IMR-90 (cell line): ENCODE measurements at regions not wholly inside any gene's neighbourhood (a gene's known extent, or its start where the extent isn't known, plus 50 kb on each side); places are given as distances from the start of the nearest gene placed in this dataset.
"Not testable (repeated sequence)": the region's sequence is repeated elsewhere in the genome, so short reads cannot be mapped to it uniquely, and the experiment has no call there.

Experiments used
- ATAC-seq: fragments of 200-7000 bp; cut with Tn5 transposase; 2 replicates; pipeline ENCODE4 v1.9.1; 2020; ENCODE audit warnings: low read depth, mild to moderate bottlenecking, moderate library complexity
- BruUV-seq: library from RNA; stranded (reverse); fragments of 400-500 nt; replicated peaks from 2 replicates; lab custom pipeline; 2021; lab: Mats Ljungman, UMichigan
- CTCF ChIA-PET: fragments of 300-600 bp; formaldehyde crosslinking; extraction: SDS; loops from one replicate; lab custom pipeline; 2021; ENCODE audit warnings: antibody characterized with exemption; lab: Yijun Ruan, JAX
- POLR2A ChIA-PET: fragments of 300-600 bp; sonication (Branson Sonifier 250); formaldehyde crosslinking; loops from one replicate; lab custom pipeline; 2022; ENCODE audit warnings: antibody characterized with exemption; ENCODE audit not compliant: unreplicated experiment; lab: Charles Lee
- DNase-seq: peaks from one replicate; pipeline ENCODE4 v3.0.0; 2013
- H2AFZ ChIP-seq: replicated peaks from 2 replicates; pipeline ENCODE3; 2013; ENCODE audit warnings: low read length, mild to moderate bottlenecking; ENCODE audit not compliant: poor library complexity
- H2AK5ac ChIP-seq: 2 replicates; pipeline ENCODE4 v1.6.1; 2013; ENCODE audit warnings: low read depth, low read length, inconsistent platforms
- H2AK9ac ChIP-seq: replicated peaks from 2 replicates; pipeline ENCODE3; 2013; ENCODE audit warnings: mild to moderate bottlenecking, low read depth, low read length, moderate library complexity; ENCODE audit not compliant: poor library complexity
- H2BK120ac ChIP-seq: 2 replicates; pipeline ENCODE4 v1.6.1; 2013; ENCODE audit warnings: low read depth, low read length, inconsistent platforms
- H2BK15ac ChIP-seq: 3 replicates; pipeline ENCODE4 v1.6.1; 2013; ENCODE audit warnings: low read depth, low read length, inconsistent platforms
- H2BK20ac ChIP-seq: 2 replicates; pipeline ENCODE4 v1.6.1; 2013; ENCODE audit warnings: low read depth, mild to moderate bottlenecking, inconsistent platforms, low read length, moderate library complexity
- H2BK5ac ChIP-seq: 2 replicates; pipeline ENCODE4 v1.6.1; 2013; ENCODE audit warnings: mild to moderate bottlenecking, low read depth, low read length, inconsistent platforms; ENCODE audit not compliant: poor library complexity, severe bottlenecking
- H3K14ac ChIP-seq: replicated peaks from 2 replicates; pipeline ENCODE4 v1.6.1; 2013; ENCODE audit warnings: low read depth, low read length, inconsistent platforms
- H3K18ac ChIP-seq: 2 replicates; pipeline ENCODE4 v1.6.1; 2013; ENCODE audit warnings: low read depth, low read length, control low read depth
- H3K23ac ChIP-seq: 2 replicates; pipeline ENCODE4 v1.6.1; 2013; ENCODE audit warnings: low read depth, low read length, inconsistent platforms
- H3K27ac ChIP-seq: 2 replicates; pipeline ENCODE4 v1.5.1; 2013; ENCODE audit warnings: mild to moderate bottlenecking, control low read depth, low read length; ENCODE audit not compliant: insufficient read depth
- H3K27me3 ChIP-seq: 2 replicates; pipeline ENCODE4 v1.6.1; 2013; ENCODE audit warnings: low read length; ENCODE audit not compliant: control insufficient read depth, insufficient read depth
- H3K36me3 ChIP-seq: 2 replicates; pipeline ENCODE4 v1.6.1; 2013; ENCODE audit warnings: low read length, mixed read lengths; ENCODE audit not compliant: control insufficient read depth, insufficient read depth
- H3K4ac ChIP-seq: 2 replicates; pipeline ENCODE4 v1.6.1; 2013; ENCODE audit warnings: low read depth, low read length, inconsistent platforms
- H3K4me1 ChIP-seq: 2 replicates; pipeline ENCODE4 v1.6.1; 2013; ENCODE audit warnings: low read length, mixed read lengths; ENCODE audit not compliant: control insufficient read depth, insufficient read depth
- H3K4me2 ChIP-seq: 2 replicates; pipeline ENCODE4 v1.6.1; 2013; ENCODE audit warnings: low read depth, mild to moderate bottlenecking, control low read depth, low read length, moderate library complexity
- H3K4me3 ChIP-seq: 2 replicates; pipeline ENCODE4 v1.5.1; 2013; ENCODE audit warnings: low read depth, mild to moderate bottlenecking, control low read depth, low read length, moderate library complexity; ENCODE audit not compliant: insufficient read depth
- H3K56ac ChIP-seq: 2 replicates; pipeline ENCODE4 v1.6.1; 2013; ENCODE audit warnings: low read length, inconsistent platforms; ENCODE audit not compliant: insufficient read depth; ENCODE audit errors: extremely low read depth
- H3K79me1 ChIP-seq, 2 experiments: 2 replicates each; pipeline ENCODE4 v1.6.1; 2013; ENCODE audit warnings: low read length in 2 of 2, inconsistent platforms in 1 of 2, low read depth in 1 of 2
- H3K9ac ChIP-seq: 2 replicates; pipeline ENCODE4 v1.6.1; 2013; ENCODE audit warnings: low read depth, low read length, control low read depth
- H3K9me1 ChIP-seq: 2 replicates; pipeline ENCODE4 v1.6.1; 2013; ENCODE audit warnings: low read length, inconsistent platforms; ENCODE audit not compliant: insufficient read depth
- H3K9me3 ChIP-seq: 2 replicates; pipeline ENCODE4 v1.6.1; 2013; ENCODE audit warnings: low read length; ENCODE audit not compliant: control insufficient read depth, insufficient read depth
- H4K20me1 ChIP-seq: 2 replicates; pipeline ENCODE4 v1.6.1; 2013; ENCODE audit warnings: low read length, inconsistent platforms; ENCODE audit not compliant: insufficient read depth
- H4K5ac ChIP-seq: 2 replicates; pipeline ENCODE4 v1.6.1; 2013; ENCODE audit warnings: mild to moderate bottlenecking, low read depth, low read length, control low read depth
- H4K8ac ChIP-seq, 2 experiments: 2 replicates each; pipeline ENCODE4 v1.6.1; 2013; ENCODE audit warnings: low read depth in 2 of 2, low read length in 2 of 2, control low read depth in 1 of 2, inconsistent platforms in 1 of 2
- H4K91ac ChIP-seq: 2 replicates; pipeline ENCODE4 v1.6.1; 2013; ENCODE audit warnings: low read depth, low read length, inconsistent platforms; ENCODE audit not compliant: insufficient read depth
- WGBS, 2 experiments: methylation state at CpG; one replicate each; pipeline versions ENCODE4 v1.1.5 to v1.1.7; 2013; ENCODE audit warnings: missing lambda C conversion rate in 2 of 2; ENCODE audit not compliant: insufficient read length in 1 of 2; ENCODE audit errors: extremely low coverage in 2 of 2; 5-methylcytosine and 5-hydroxymethylcytosine counted together
- dilution Hi-C: fragments of 300-500 bp; cut with HindIII; formaldehyde crosslinking; loops from one replicate; pipeline ENCODE4 v1.14.3; 2018; ENCODE audit warnings: low sequenced_read_pairs; ENCODE audit not compliant: unreplicated experiment
- in situ Hi-C: fragments of 300-500 bp; cut with MboI; formaldehyde crosslinking; loops from 3 replicates; pipeline ENCODE4 v1.14.3; 2019; ENCODE audit warnings: low sequenced_read_pairs, inconsistent platforms, mixed read lengths
- intact Hi-C: fragments of 100-400 bp; cut with micrococcal nuclease; formaldehyde crosslinking; loops from 2 replicates; pipeline ENCODE4 v1.10.0; 2022

GRCh38 chr16:86889054-86889366, 310.7 kb downstream of the FOXL1 start:
- H4K20me1 ChIP-seq, H2AK5ac ChIP-seq, H3K4ac ChIP-seq, H3K4me2 ChIP-seq, H2BK5ac ChIP-seq, H3K9me3 ChIP-seq, H3K4me3 ChIP-seq, H2BK120ac ChIP-seq, H2AFZ ChIP-seq, H3K27me3 ChIP-seq, ATAC-seq, H3K9ac ChIP-seq, H4K5ac ChIP-seq, in situ Hi-C loops, H3K23ac ChIP-seq, H2BK15ac ChIP-seq, H3K9me1 ChIP-seq, H4K91ac ChIP-seq, H2BK20ac ChIP-seq, H3K27ac ChIP-seq, H2AK9ac ChIP-seq, H3K14ac ChIP-seq, H3K56ac ChIP-seq, POLR2A ChIA-PET, H3K36me3 ChIP-seq, H3K79me1 ChIP-seq, BruUV-seq, dilution Hi-C loops, DNase-seq, H4K8ac ChIP-seq, intact Hi-C loops, CTCF ChIA-PET, H3K4me1 ChIP-seq, H3K18ac ChIP-seq: not testable (repeated sequence)
- WGBS, 2 experiments = 14% methylated on average over 1 of the region's 1 CpG; no CpG with 5 or more reads in 1 of the 2 experiments
